Fibroblast of gingiva (primary cell): ENCODE measurements at regions not wholly inside any gene's neighbourhood (a gene's known extent, or its start where the extent isn't known, plus 50 kb on each side); places are given as distances from the start of the nearest gene placed in this dataset.
"Not testable (repeated sequence)": the region's sequence is repeated elsewhere in the genome, so short reads cannot be mapped to it uniquely, and the experiment has no call there.

ENCODE experiments used
- DNase-seq: peaks from one replicate; pipeline ENCODE4 v3.0.0-alpha.2; 2011; ENCODE audit warnings: low read depth

GRCh38 chr1:213531369-213532310 lies 456.1 kb upstream of the PROX1 start:
- no peak for DNase-seq

- no peak for DNase-seq
Measured at GRCh38 chr1:213533125-213533524, 454.6 kb upstream of the PROX1 start.

GRCh38 chr1:213535679-213536078 lies 452.1 kb upstream of the PROX1 start:
- no peak for DNase-seq

- no peak for DNase-seq
Measured at GRCh38 chr1:213538251-213538650, 449.5 kb upstream of the PROX1 start.

- DNase-seq, result no peak
Measured at GRCh38 chr1:213539464-213539863, 448.3 kb upstream of the PROX1 start.

GRCh38 chr1:213541641-213542040 lies 446.1 kb upstream of the PROX1 start:
- no peak for DNase-seq

- DNase-seq, result not testable (repeated sequence)
Measured at GRCh38 chr1:213545181-213545580, 442.6 kb upstream of the PROX1 start.

- DNase-seq, result no peak
Measured at GRCh38 chr1:213549982-213550381, 437.8 kb upstream of the PROX1 start.

- DNase-seq, result no peak
Measured at GRCh38 chr1:213550804-213551203, 437.0 kb upstream of the PROX1 start.

GRCh38 chr1:213552045-213552444 lies 435.7 kb upstream of the PROX1 start:
- DNase-seq, result no peak

- no peak for DNase-seq
Measured at GRCh38 chr1:213560226-213560625, 427.5 kb upstream of the PROX1 start.

GRCh38 chr1:213561870-213562269 lies 425.9 kb upstream of the PROX1 start:
- no peak for DNase-seq

- DNase-seq, result no peak
Measured at GRCh38 chr1:213564215-213564659, 423.5 kb upstream of the PROX1 start.

- DNase-seq, result no peak
Measured at GRCh38 chr1:213568929-213569815, 418.6 kb upstream of the PROX1 start.

- no peak for DNase-seq
Measured at GRCh38 chr1:213569816-213570150, 418.0 kb upstream of the PROX1 start.

- DNase-seq, result no peak
Measured at GRCh38 chr1:213570487-213570886, 417.3 kb upstream of the PROX1 start.

GRCh38 chr1:213571419-213571818 lies 416.4 kb upstream of the PROX1 start:
- no peak for DNase-seq

GRCh38 chr1:213571843-213572242 lies 415.9 kb upstream of the PROX1 start:
- DNase-seq, result no peak

- DNase-seq, result no peak
Measured at GRCh38 chr1:213572912-213573647, 414.7 kb upstream of the PROX1 start.

- no peak for DNase-seq
Measured at GRCh38 chr1:213573648-213574009, 414.1 kb upstream of the PROX1 start.

- no peak for DNase-seq
Measured at GRCh38 chr1:213582976-213583567, 404.7 kb upstream of the PROX1 start.

GRCh38 chr1:213584272-213584671 lies 403.5 kb upstream of the PROX1 start:
- no peak for DNase-seq
